Epithelial cell of proximal tubule (primary cell): ENCODE measurements at regions not wholly inside any gene's neighbourhood (a gene's known extent, or its start where the extent isn't known, plus 50 kb on each side); places are given as distances from the start of the nearest gene placed in this dataset.
"Not testable (repeated sequence)": the region's sequence is repeated elsewhere in the genome, so short reads cannot be mapped to it uniquely, and the experiment has no call there.

Experiments
- DNase-seq: peaks from one replicate; pipeline ENCODE4 v3.0.0-alpha.2; 2011; ENCODE audit warnings: low read depth
- H3K4me3 ChIP-seq: 2 replicates; pipeline ENCODE4 v1.5.1; 2011; ENCODE audit warnings: low read depth, mild to moderate bottlenecking, low read length
- CTCF ChIP-seq: conservative IDR thresholded peaks from 2 replicates; pipeline ENCODE4 v1.5.1; 2012; ENCODE audit warnings: low read depth, mild to moderate bottlenecking, low read length

DNA sequence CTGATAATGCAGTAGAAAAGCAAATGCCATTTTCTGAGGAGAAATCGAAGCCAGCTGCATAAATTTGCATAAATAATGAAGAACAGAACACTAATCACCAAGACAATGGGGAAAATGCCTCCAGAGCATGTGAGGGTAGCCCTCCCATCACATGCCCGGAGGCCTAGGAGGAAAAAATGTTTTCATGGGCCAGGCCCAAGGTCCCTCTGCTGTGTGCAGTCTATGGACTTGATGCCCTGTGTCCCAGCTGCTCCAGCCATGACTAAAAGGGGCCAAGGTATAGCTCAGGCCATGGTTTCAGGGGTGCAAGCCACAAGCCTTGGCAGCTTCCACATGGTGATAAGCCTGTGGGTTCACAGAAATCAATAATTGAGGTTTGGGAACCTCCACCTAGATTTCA is 164.1 kb downstream of the HAO1 start:
- H3K4me3 ChIP-seq, result no peak overlapping the region
- no peak for DNase-seq
- TF ChIP-seq CTCF, result no peak

- no peak for TF ChIP-seq CTCF
- H3K4me3 ChIP-seq, result no peak overlapping the region
- DNase-seq, result no peak
Measured at GRCh38 chr20:7790189-7790588, 150.1 kb downstream of the HAO1 start.

DNA sequence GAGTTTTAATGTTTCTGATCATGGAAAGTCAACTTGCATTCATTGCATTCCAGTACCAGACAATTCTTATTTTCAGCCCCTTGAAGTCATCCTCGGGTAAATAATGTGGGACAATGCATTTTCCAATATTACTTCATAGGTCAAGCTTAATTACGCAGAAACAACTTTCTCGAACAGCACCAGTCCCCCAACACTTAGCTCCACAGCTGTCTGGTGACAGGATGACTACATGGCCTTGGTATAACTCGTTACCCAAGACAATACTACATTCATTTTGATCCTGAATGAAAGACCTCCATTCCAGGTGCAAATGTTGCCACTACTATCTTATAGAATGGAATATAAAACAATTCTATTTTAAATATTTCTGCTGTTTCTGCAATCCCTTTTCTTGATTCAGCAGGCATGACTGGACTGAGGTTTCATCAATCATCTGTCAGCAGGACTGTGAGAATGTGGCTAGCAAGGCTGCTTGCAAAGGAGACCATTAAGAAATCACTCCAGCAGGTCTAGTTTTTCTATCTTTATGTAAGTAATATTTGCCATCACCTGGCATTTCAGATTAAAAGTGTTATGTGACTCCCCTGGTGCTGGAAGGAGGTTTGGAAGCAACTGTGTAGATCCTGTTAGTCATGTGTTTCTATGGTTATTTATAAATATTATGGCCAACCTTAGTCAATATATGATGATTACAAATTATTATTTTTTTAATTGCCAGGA is 147.9 kb downstream of the HAO1 start:
- TF ChIP-seq CTCF, result no peak
- H3K4me3 ChIP-seq, result no peak overlapping the region
- no peak for DNase-seq

DNA sequence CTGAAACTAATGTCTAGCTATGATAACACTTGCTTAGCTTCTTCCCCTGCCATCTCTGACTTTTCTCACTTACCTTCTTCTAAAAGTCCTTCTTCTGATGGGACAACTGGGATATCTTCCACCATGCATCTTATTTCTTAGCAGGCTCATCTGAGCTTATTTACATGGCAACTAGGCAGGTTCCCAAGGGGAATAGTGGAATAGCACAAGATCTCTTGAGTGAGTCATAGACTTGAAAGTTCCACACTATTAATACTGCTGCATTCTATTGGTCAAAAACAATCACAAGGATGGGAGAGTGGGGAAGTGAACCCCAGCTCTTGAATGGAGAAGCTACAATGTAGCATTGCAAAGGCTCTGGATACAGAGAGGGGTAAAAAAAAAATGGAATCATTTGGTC is 142.1 kb downstream of the HAO1 start:
- H3K4me3 ChIP-seq, result no peak overlapping the region
- TF ChIP-seq CTCF, result no peak
- DNase-seq, result no peak

- DNase-seq, result no peak
- H3K4me3 ChIP-seq, result no peak overlapping the region
- no peak for TF ChIP-seq CTCF
Measured at GRCh38 chr20:7799862-7800261, 140.4 kb downstream of the HAO1 start.

DNA sequence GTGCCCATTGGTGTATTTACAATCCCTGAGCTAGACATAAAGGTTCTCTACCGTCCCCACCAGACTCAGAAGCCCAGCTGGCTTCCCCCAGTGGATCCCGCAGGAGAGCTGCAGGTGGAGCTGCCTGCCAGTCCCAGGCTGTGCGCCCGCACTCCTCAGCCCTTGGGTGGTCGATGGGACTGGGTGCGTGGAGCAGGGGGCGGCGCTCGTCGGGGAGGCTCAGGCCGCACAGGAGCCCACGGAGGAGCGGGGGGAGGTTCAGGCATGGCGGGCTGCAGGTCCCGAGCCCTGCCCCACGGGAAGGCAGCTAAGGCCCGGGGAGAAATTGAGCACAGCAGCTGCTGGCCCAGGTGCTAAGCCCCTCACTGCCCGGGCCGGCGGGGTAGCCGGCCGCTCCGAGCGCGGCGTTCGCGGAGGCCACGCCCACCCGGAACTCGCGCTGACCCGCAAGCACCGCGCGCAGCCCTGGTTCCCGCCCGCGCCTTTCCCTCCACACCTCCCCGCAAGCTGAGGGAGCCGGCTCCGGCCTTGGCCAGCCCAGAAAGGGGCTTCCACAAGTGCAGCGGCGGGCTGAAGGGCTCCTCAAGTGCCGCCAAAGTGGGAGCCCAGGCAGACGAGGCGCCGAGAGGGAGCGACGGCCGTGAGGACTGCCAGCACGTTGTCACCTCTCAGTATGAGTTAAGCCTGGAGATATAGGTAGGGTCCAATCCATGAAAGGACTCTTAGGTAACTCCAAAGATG is 136.7 kb downstream of the HAO1 start:
- peak overlapping the region; percentile 28 for H3K4me3 ChIP-seq
- not testable (repeated sequence) for DNase-seq

GRCh38 chr20:7806831-7807230 is 133.4 kb downstream of the HAO1 start:
- no peak for TF ChIP-seq CTCF
- no peak for DNase-seq
- H3K4me3 ChIP-seq, result no peak overlapping the region
